ENCODE measurements at regions not wholly inside any gene's neighbourhood (a gene's known extent, or its start where the extent isn't known, plus 50 kb on each side); places are given as distances from the start of the nearest gene placed in this dataset.
"Not testable (repeated sequence)": the region's sequence is repeated elsewhere in the genome, so short reads cannot be mapped to it uniquely, and the experiment has no call there.

GRCh38 chr5:42948961-42949347 lies 91.2 kb downstream of the ANXA2R start:
- Histone ChIP-seq H3K9me3 (ENCODE audit: insufficient read depth, low read depth, low read length) (peaks cover 8% of the 10 kb centered on the region), H3K36me3 (ENCODE audit: insufficient read depth, low read depth, low read length) (no peaks in the 10 kb centered on the region), H3K4me3 (ENCODE audit: low read length) (no peak overlapping the region), H3K9ac (ENCODE audit: low read depth, low read length) (no peak overlapping the region), H3K27ac (ENCODE audit: low read length) (no peak overlapping the region), H3K27me3 (ENCODE audit: insufficient read depth, low read length) (peaks cover 6% of the 10 kb centered on the region; the same call in 1 of the 2 replicates), H3K4me1 (ENCODE audit: insufficient read depth, low read length) (no peaks in the 10 kb centered on the region; the same call in 1 of the 2 replicates)

GRCh38 chr5:42944989-42945388 lies 95.1 kb downstream of the ANXA2R start:
- no peaks in the 10 kb centered on the region for H3K36me3 ChIP-seq (ENCODE audit: insufficient read depth, low read depth, low read length)
- no peaks in the 10 kb centered on the region for H3K9me3 ChIP-seq (ENCODE audit: insufficient read depth, low read depth, low read length)
- H3K4me1 ChIP-seq (ENCODE audit: insufficient read depth, low read length), result no peaks in the 10 kb centered on the region; the same call in 1 of the 2 replicates
- no peak overlapping the region for H3K9ac ChIP-seq (ENCODE audit: low read depth, low read length)
- H3K27me3 ChIP-seq (ENCODE audit: insufficient read depth, low read length), result peaks cover 16% of the 10 kb centered on the region; the same call in 1 of the 2 replicates
- H3K4me3 ChIP-seq (ENCODE audit: low read length), result no peak overlapping the region
- H3K27ac ChIP-seq (ENCODE audit: low read length), result no peak overlapping the region

GRCh38 chr5:42943931-42944631 lies 96.0 kb downstream of the ANXA2R start:
- H3K4me1 ChIP-seq (ENCODE audit: insufficient read depth, low read length), result no peaks in the 10 kb centered on the region
- H3K9me3 ChIP-seq (ENCODE audit: insufficient read depth, low read depth, low read length), result no peaks in the 10 kb centered on the region
- peak overlapping the region; percentile 53; the same call in 1 of the 2 replicates for H3K4me3 ChIP-seq (ENCODE audit: low read length)
- H3K27ac ChIP-seq (ENCODE audit: low read length), result no peak overlapping the region
- H3K9ac ChIP-seq (ENCODE audit: low read depth, low read length), result no peak overlapping the region
- H3K27me3 ChIP-seq (ENCODE audit: insufficient read depth, low read length), result peaks cover 16% of the 10 kb centered on the region; the same call in 1 of the 2 replicates
- H3K36me3 ChIP-seq (ENCODE audit: insufficient read depth, low read depth, low read length), result no peaks in the 10 kb centered on the region

- Histone ChIP-seq H3K36me3 (ENCODE audit: insufficient read depth, low read depth, low read length) (no peaks in the 10 kb centered on the region), H3K9me3 (ENCODE audit: insufficient read depth, low read depth, low read length) (no peaks in the 10 kb centered on the region), H3K9ac (ENCODE audit: low read depth, low read length) (no peak overlapping the region), H3K27ac (ENCODE audit: low read length) (no peak overlapping the region), H3K4me1 (ENCODE audit: insufficient read depth, low read length) (no peaks in the 10 kb centered on the region), H3K4me3 (ENCODE audit: low read length) (no peak overlapping the region), H3K27me3 (ENCODE audit: insufficient read depth, low read length) (peaks cover 16% of the 10 kb centered on the region; the same call in 1 of the 2 replicates)
These were observed 99.3 kb downstream of the ANXA2R start for GRCh38 chr5:42940853-42941252.

- H3K27ac ChIP-seq (ENCODE audit: low read length); H3K4me3 ChIP-seq (ENCODE audit: low read length); H3K36me3 ChIP-seq (ENCODE audit: insufficient read depth, low read depth, low read length); H3K27me3 ChIP-seq (ENCODE audit: insufficient read depth, low read length); H3K9ac ChIP-seq (ENCODE audit: low read depth, low read length); H3K4me1 ChIP-seq (ENCODE audit: insufficient read depth, low read length): not testable (repeated sequence)
- peaks cover 14% of the 10 kb centered on the region for H3K9me3 ChIP-seq (ENCODE audit: insufficient read depth, low read depth, low read length)
These were observed 108.1 kb downstream of the ANXA2R start for GRCh38 chr5:42932011-42932410.

- not testable (repeated sequence) for H3K27ac ChIP-seq (ENCODE audit: low read length); H3K27me3 ChIP-seq (ENCODE audit: insufficient read depth, low read length); H3K36me3 ChIP-seq (ENCODE audit: insufficient read depth, low read depth, low read length); H3K4me1 ChIP-seq (ENCODE audit: insufficient read depth, low read length); H3K4me3 ChIP-seq (ENCODE audit: low read length); H3K9ac ChIP-seq (ENCODE audit: low read depth, low read length)
- H3K9me3 ChIP-seq (ENCODE audit: insufficient read depth, low read depth, low read length), result peaks cover 14% of the 10 kb centered on the region
These were observed 108.7 kb downstream of the ANXA2R start for GRCh38 chr5:42931451-42931850.

- H3K27ac ChIP-seq (ENCODE audit: low read length), result no peak overlapping the region
These were observed 109.2 kb downstream of the ANXA2R start for GRCh38 chr5:42930934-42931333.

GRCh38 chr5:42929871-42930270 lies 110.2 kb downstream of the ANXA2R start:
- Histone ChIP-seq H3K9me3 (ENCODE audit: insufficient read depth, low read depth, low read length) (peaks cover 14% of the 10 kb centered on the region), H3K4me3 (ENCODE audit: low read length) (no peak overlapping the region)

More at GRCh38 chr5:42930934-42931333, 109.2 kb downstream of the ANXA2R start:
- Histone ChIP-seq H3K9ac (ENCODE audit: low read depth, low read length) (no peak overlapping the region), H3K9me3 (ENCODE audit: insufficient read depth, low read depth, low read length) (peaks cover 14% of the 10 kb centered on the region), H3K27me3 (ENCODE audit: insufficient read depth, low read length) (no peaks in the 10 kb centered on the region), H3K4me3 (ENCODE audit: low read length) (no peak overlapping the region), H3K36me3 (ENCODE audit: insufficient read depth, low read depth, low read length) (no peaks in the 10 kb centered on the region), H3K4me1 (ENCODE audit: insufficient read depth, low read length) (no peaks in the 10 kb centered on the region)

GRCh38 chr5:42927730-42928129 lies 112.4 kb downstream of the ANXA2R start:
- Histone ChIP-seq H3K9me3 (ENCODE audit: insufficient read depth, low read depth, low read length) (peaks cover 14% of the 10 kb centered on the region), H3K27me3 (ENCODE audit: insufficient read depth, low read length) (no peaks in the 10 kb centered on the region), H3K4me1 (ENCODE audit: insufficient read depth, low read length) (no peaks in the 10 kb centered on the region), H3K9ac (ENCODE audit: low read depth, low read length) (no peak overlapping the region), H3K27ac (ENCODE audit: low read length) (no peak overlapping the region), H3K4me3 (ENCODE audit: low read length) (no peak overlapping the region), H3K36me3 (ENCODE audit: insufficient read depth, low read depth, low read length) (no peaks in the 10 kb centered on the region)

More at GRCh38 chr5:42929871-42930270, 110.2 kb downstream of the ANXA2R start:
- Histone ChIP-seq H3K4me1 (ENCODE audit: insufficient read depth, low read length) (no peaks in the 10 kb centered on the region), H3K36me3 (ENCODE audit: insufficient read depth, low read depth, low read length) (no peaks in the 10 kb centered on the region), H3K27me3 (ENCODE audit: insufficient read depth, low read length) (no peaks in the 10 kb centered on the region), H3K27ac (ENCODE audit: low read length) (no peak overlapping the region), H3K9ac (ENCODE audit: low read depth, low read length) (no peak overlapping the region)

GRCh38 chr5:42924686-42925085 lies 113.0 kb upstream of the SELENOP start:
- no peaks in the 10 kb centered on the region for H3K36me3 ChIP-seq (ENCODE audit: insufficient read depth, low read depth, low read length)
- H3K9ac ChIP-seq (ENCODE audit: low read depth, low read length), result no peak overlapping the region
- no peak overlapping the region for H3K27ac ChIP-seq (ENCODE audit: low read length)
- no peaks in the 10 kb centered on the region for H3K27me3 ChIP-seq (ENCODE audit: insufficient read depth, low read length)
- no peaks in the 10 kb centered on the region for H3K9me3 ChIP-seq (ENCODE audit: insufficient read depth, low read depth, low read length)
- no peaks in the 10 kb centered on the region for H3K4me1 ChIP-seq (ENCODE audit: insufficient read depth, low read length)
- H3K4me3 ChIP-seq (ENCODE audit: low read length), result no peak overlapping the region

- Histone ChIP-seq H3K27ac (ENCODE audit: low read length) (no peak overlapping the region), H3K4me3 (ENCODE audit: low read length) (no peak overlapping the region), H3K9ac (ENCODE audit: low read depth, low read length) (no peak overlapping the region), H3K9me3 (ENCODE audit: insufficient read depth, low read depth, low read length) (no peaks in the 10 kb centered on the region), H3K4me1 (ENCODE audit: insufficient read depth, low read length) (no peaks in the 10 kb centered on the region), H3K36me3 (ENCODE audit: insufficient read depth, low read depth, low read length) (no peaks in the 10 kb centered on the region), H3K27me3 (ENCODE audit: insufficient read depth, low read length) (no peaks in the 10 kb centered on the region)
These were observed 112.5 kb upstream of the SELENOP start for GRCh38 chr5:42924226-42924625.

GRCh38 chr5:42923710-42924109 lies 112.0 kb upstream of the SELENOP start:
- H3K36me3 ChIP-seq (ENCODE audit: insufficient read depth, low read depth, low read length), result no peaks in the 10 kb centered on the region
- no peaks in the 10 kb centered on the region for H3K4me1 ChIP-seq (ENCODE audit: insufficient read depth, low read length)
- H3K27me3 ChIP-seq (ENCODE audit: insufficient read depth, low read length), result no peaks in the 10 kb centered on the region
- H3K27ac ChIP-seq (ENCODE audit: low read length), result no peak overlapping the region
- no peaks in the 10 kb centered on the region for H3K9me3 ChIP-seq (ENCODE audit: insufficient read depth, low read depth, low read length)
- H3K4me3 ChIP-seq (ENCODE audit: low read length), result no peak overlapping the region
- H3K9ac ChIP-seq (ENCODE audit: low read depth, low read length), result no peak overlapping the region
